GM18868 (cell line): ENCODE measurements at regions not wholly inside any gene's neighbourhood (a gene's known extent, or its start where the extent isn't known, plus 50 kb on each side); places are given as distances from the start of the nearest gene placed in this dataset.
"Not testable (repeated sequence)": the region's sequence is repeated elsewhere in the genome, so short reads cannot be mapped to it uniquely, and the experiment has no call there.

Source experiments
- ATAC-seq: cut with Tn5 transposase; IDR thresholded peaks from one replicate; pipeline ENCODE4 v1.9.1; 2021; ENCODE audit warnings: mild to moderate bottlenecking, moderate library complexity; ENCODE audit not compliant: unreplicated experiment

DNA sequence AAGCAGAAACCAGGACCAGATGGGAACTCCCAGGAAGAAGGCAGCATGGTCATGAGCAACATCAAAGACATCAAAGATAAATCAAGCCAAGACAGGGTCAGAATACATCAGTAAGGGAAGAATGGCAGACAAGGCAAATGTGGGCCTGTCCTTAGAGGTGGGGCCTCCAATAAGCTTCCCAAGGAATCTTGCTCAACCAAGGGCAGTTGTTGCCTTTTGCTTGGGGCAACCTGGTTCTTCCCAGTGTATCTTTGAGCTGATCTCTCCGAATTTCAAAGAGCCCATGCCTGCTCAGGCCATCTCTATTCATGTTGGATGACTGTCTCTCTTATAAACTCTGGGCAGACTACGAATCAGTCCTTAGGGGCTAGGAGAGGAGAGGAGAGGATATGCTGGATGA, 68.4 kb upstream of the HABP2 start:
- no peak for ATAC-seq

- no peak for ATAC-seq
Observed at GRCh38 chr10:113485736-113486135, 67.1 kb upstream of the HABP2 start.

DNA sequence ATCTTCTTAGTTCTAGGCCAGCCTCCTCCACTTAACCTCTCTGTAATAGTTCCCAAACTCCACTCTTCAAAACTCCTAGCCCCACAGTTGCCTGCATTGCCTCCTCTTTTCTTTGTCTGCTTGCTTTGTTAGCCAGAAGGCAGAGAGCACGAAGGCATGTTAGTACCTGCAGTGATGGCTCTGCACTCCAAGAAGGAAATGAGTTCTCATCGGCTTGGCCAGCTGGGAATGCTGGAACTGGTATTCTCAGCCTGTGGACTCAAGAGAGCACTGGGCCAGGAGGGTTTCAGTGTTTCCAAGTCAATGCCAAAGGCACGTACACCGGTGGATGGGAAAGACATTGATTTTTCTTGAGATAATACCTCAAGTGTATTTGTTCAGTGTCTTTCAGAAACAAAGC, 66.3 kb upstream of the HABP2 start:
- no peak for ATAC-seq

GRCh38 chr10:113487154-113487553, 65.7 kb upstream of the HABP2 start:
- no peak for ATAC-seq

DNA sequence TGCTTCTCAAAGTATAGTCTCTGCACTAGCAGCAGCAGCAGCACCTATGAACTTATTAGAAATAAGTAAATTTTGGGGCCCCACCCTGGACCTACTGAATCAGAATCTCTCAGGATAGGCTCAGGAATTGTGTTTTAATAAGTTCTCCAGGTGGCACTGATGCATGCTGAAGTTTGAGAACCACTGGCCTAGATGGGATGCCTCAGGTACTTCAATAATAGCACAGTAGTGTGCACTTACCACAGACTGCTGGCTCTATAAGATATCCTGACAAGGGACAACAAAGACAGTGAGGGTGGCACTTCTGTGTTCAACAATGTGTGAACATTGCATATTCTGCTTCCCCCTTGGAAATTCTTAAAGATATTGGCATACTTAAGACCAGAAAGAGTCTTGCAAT, 64.7 kb upstream of the HABP2 start:
- ATAC-seq = no peak

DNA sequence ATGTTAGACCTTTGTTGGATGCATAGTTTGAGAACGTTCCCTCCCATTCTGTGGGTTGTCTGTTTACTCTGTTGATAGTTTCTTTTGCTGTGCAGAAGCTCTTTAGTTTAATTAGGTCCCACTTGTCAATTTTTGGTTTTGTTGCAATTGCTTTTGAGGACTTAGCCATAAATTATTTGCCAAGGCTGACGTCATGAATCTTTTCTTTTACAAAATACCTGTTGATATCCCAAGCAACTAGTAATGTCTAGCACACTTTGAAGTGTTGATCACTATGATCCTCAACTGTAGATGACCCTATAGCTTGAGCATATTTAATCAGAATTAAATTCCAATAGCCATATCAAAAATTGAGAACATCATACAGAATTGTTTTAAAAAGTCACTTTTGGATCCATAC, 63.3 kb upstream of the HABP2 start:
- ATAC-seq = not testable (repeated sequence)

- no peak for ATAC-seq
Observed at GRCh38 chr10:113491967-113492565, 60.8 kb upstream of the HABP2 start.

- ATAC-seq = no peak
Observed at GRCh38 chr10:113493195-113493594, 59.7 kb upstream of the HABP2 start.

DNA sequence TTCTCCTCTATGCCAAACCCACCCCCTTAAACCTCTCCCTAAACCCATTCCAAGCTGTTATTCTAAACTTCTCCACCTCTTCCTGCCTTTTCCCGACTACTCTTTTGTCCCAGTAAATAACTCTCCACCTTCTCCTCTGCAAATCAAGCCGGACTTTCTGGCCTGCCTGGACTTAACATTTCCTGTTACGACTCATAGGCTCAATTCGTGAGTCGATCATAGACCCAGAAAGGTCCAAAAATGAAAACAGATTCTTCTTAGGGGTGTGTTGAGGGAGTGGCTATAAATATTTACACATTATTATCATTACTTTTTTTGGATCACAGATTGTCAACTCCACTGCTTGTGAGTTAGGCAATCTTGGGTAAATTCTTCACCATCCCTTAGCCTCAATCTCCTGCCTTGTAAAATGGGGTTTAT, 59.0 kb upstream of the HABP2 start:
- ATAC-seq = no peak

DNA sequence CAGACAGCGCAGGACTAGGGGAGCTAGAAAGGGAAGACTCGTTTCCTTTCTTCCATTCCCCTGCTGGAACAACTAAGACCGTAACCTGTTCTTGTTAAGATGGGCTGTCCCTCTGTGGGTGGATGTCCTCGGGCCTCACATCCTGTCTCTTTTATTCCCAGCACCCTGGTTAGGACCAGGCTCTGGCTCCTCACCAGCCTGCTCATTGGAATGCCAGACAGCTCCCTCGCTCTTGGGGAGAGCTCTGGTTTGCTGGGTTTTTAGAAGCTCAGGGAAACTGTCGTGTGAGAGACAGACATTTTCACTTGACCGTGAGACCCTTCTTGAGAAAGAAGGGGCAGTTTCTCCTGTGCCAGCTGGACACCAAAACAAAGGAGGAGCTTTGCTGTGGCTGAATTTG, 58.1 kb upstream of the HABP2 start:
- no peak for ATAC-seq

DNA sequence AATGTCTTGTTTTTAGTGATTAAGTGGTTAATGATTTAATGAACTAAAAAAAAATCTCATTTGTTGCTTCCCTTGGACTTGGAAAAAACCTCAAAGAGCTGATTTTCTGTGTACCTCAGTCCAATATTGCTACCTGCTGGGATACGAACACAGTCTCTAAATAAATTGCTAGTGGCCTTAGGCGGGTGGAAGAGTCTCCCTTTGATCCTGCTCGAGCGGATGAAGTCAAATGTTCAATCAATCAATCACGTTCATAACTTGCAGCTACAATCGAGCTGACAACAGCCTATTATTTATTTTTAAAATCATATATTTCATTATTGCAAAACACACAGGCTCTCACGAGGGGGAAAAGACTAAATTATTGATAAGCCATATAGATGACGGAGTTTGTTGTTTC, 57.3 kb upstream of the HABP2 start:
- no peak for ATAC-seq

- ATAC-seq = no peak
Observed at GRCh38 chr10:113496111-113497109, 56.4 kb upstream of the HABP2 start.

- no peak for ATAC-seq
Observed at GRCh38 chr10:113497198-113497597, 55.7 kb upstream of the HABP2 start.

DNA sequence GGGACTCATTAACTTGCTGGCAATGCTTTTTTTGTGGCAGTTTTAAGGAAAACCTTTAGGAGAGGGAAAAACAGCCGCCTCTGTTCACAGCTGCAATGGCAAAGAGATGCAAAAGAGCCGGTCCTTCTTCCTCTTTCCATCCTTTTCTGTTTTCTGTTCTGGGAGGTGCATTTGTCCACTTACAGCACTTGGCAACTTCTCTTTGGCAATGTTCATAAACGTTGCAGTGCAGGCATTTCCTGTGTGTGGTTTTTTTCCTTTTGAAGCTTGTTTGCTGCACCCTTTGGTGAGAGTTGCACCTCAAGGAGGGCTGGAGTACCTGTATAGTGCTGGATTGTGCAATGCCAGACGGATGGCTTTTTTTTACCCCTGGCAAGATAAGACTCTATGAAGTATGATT, 53.9 kb upstream of the HABP2 start:
- ATAC-seq = no peak

- ATAC-seq = no peak
Observed at GRCh38 chr10:113499806-113500205, 53.0 kb upstream of the HABP2 start.

GRCh38 chr10:113501031-113501430, 51.8 kb upstream of the HABP2 start:
- not testable (repeated sequence) for ATAC-seq
